HG02798 (cell line): ENCODE measurements at regions not wholly inside any gene's neighbourhood (a gene's known extent, or its start where the extent isn't known, plus 50 kb on each side); places are given as distances from the start of the nearest gene placed in this dataset.
"Not testable (repeated sequence)": the region's sequence is repeated elsewhere in the genome, so short reads cannot be mapped to it uniquely, and the experiment has no call there.

Experiments
- ATAC-seq: cut with Tn5 transposase; IDR thresholded peaks from one replicate; pipeline ENCODE4 v1.9.1; 2021; ENCODE audit warnings: mild to moderate bottlenecking; ENCODE audit not compliant: unreplicated experiment, poor library complexity

DNA sequence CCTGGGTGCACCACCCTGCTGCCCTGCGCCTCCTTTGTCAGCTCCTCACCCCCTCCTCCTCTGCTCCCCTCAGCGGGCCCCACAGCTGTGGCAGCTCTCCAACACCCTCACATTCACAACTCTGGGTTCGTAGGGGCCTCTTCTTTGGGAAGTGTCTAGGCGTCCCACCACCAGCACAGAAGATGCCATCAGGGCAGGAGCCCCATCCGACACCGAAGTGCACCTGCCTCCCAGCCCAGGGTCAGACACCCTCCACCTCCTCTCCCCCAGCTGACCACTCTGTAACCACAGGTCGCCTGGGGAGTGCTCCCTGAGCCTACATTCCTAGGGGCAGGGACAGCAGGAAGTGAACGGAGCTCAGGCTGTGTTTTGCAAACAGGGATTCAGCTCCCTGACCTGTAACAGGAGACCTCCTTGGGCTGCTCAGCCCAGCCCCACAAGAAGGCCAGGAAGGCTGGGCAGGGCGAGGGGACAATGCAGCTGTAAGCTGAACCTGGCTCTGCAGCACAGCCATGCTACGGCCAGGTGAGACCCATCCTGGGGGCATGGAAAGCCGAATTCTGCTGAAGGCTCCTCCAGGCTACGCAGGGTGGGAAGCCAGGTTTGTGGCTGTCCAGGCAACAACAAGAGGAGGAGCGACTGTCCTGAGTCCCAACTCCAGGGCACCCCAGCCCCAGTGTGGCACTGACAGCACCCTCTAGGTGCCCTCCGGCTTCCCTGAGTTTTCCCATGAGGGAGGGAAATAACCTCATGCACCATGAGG, 269.0 kb downstream of the GOLGA6L6 start:
- no peak for ATAC-seq

DNA sequence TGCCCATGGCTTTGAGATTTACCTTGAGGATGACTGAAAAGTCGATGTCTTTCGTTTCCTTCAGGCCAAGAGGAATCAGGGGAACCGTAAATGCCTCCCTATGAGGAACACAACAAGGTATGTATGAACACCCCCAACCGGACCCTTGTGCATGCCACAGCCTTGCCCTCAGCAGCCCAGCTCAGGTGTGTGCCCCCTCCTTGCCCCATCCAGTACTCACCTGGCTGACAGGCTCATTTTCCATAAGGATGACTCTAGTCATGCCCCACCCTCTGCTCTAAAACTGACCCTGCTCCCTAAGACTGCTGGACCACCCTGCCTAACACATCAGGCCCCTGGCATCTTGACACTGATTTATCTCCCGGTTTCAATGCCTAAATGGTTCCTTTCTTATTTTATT, 270.0 kb downstream of the GOLGA6L6 start:
- ATAC-seq = no peak

DNA sequence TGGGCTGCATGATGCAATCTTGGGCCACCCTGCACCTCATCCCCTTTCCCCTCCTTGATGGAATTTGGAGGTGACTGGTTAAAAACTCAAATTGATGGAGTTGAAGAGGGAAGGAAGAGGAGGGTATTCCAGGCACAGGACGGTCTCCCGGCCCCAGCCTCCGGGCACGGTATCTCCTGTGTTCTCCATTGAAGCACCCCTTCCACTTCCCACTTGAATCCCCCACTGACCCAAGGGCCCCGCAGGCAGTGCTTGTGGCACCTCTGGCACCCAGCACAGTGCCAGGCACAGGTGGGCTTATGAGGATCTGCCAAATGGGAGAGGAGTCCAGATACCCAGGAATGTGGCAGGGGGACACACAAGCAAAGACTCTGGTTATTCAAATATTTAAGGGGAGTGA, 271.6 kb downstream of the GOLGA6L6 start:
- not testable (repeated sequence) for ATAC-seq

DNA sequence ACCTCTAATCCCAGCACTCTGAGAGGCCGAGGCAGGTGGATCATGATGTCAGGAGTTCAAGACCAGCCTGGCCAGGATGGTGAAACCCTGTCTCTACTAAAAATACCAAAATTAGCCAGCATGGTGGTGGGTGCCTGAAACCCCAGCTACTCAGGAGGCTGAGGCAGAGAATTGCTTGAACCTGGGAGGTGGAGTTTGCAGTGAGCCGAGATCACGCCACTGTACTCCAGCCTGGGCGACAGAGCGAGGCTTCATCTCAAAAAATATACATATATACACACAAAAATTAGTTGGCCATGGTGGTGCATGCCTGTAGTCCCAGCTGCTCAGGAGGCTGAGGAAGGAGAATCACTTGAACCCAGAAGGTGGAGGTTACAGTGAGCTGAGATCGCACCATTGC, 273.6 kb downstream of the GOLGA6L6 start:
- not testable (repeated sequence) for ATAC-seq

DNA sequence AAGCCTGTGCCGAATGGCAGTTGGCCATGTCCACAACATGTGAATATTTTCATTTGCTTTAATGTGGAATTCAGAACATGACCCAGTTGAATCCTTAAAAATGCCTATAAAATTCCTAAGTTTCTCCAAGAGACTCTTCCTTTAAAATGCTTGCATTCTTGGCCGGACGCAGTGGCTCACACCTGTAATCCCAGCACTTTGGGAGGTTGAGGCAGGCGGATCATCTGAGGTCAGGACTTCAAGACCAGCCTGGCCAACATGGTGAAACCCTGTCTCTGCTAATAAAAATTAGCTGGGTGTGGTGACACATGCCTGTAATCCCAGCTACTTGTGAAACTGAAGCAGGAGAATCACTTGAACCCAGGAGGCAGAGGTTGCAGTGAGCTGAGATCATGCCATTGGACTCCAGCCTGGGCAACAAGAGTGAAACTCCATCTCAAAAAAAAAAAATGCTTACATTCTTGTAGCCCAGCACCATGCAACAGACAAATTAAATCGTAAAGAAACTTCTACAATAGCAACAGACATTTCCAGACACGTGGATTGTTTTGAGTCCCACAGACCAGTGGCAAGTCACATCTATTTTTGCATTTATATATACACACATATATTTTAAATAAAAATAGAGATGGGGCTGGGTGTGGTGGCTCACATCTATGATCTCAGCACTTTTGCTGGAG, 274.4 kb downstream of the GOLGA6L6 start:
- not testable (repeated sequence) for ATAC-seq

DNA sequence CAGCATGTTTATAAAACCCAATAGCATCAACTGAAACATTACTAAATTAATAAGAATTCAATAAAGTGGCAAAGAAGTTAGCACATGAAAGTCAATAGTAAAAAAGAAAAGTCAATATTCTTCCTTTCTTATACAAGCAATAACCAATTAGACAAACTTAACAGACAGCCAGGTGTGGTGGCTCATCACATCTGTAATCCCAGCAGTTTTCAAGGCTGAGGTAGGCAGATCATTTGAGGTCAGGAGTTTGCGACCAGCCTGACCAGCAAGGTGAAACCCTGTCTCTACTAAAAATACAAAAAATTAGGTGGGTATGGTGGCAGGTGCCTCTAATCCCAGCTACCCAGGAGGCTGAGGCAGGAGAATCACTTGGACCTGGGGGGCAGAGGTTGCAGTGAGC, 275.9 kb downstream of the GOLGA6L6 start:
- ATAC-seq = not testable (repeated sequence)

DNA sequence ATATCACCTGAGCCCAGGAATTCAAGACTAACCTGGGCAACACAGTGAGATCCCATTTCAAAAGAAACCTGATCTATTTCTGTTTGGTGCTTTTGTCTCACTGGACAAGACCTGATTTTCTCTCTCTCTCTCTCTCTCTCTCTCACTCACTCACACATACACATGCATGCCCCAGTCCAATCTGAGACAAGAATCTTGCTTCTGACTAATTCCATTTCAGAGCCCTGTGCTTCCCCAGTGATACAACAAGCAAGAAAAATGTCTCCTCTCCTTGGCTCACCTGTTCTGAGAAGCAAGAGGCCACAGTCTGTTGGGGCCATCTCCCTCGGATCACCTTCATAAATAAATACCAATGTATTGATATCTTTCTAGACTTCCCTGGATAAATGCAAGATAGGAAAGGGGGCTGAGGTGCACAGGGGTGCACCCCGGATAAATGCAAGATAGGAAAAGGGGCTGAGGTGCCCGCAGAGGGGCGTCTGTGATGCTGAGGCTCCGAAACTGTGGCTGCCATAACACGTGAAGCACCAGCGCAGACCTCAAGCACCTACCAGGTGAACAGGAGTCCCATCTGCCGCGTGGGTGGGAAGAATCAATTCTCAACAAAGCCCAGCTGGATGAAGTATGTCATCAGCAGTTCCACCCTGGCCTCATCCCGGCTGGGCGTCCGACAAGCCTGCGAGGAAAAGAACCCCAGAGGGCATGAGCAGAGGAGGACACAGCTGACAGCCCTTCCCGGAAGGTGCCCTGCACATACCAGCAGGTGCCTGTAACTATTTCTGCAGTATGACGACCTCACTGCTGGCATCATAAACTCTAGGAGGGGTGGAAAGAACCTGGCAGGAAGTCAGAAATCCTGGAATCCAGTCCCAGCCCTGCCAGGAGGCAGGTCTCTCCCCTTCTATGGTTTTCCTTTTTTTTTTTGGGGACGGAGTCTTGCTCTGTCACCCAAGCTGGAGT, 280.0 kb downstream of the GOLGA6L6 start:
- ATAC-seq = not testable (repeated sequence)

DNA sequence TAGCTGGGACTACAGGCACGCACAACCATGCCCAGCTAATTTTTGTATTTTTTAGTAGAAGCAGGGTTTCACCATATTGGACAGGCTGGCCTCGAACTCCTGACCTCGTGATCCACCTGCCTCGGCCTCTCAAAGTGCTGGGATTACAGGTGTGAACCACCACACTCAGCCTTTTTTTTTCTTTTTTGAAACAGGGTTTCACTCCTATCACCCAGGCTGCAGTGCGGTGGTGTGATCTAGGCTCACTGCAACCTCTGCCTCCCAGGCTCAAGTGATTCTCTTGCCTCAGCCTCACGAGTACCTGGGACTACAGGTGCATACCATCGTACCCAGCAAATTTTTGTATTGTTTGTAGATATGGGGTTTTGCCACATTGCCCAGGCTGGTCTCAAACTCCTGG, 280.9 kb downstream of the GOLGA6L6 start:
- ATAC-seq = not testable (repeated sequence)

DNA sequence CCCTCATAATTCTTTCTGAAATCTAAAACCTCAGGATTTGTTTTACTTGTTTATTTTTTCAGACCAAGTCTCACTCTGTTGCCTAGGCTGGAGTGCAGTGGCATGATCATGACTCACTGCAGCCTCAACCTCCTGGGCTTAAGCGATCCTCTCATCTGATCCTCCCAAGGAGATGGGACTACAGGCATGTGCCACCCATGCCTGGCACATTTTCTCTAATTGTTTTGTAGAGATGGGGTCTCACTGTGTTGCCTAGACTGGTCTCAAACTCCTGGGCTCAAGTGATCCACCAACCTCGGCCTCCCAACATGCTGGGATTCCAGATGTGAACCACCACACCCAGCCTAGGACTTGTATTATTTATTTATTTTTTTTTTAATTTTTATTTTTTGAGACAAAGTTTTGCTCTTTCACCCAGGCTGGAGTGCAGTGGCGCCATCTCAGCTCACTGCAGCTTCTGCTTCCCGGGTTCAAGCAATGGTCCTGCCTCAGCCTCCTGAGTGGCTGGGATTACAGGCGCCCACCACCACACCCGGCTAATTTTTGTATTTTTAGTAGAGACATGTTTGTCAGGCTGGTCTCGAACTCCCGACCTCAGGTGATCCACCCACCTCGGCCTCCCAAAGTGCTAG, 281.9 kb downstream of the GOLGA6L6 start:
- ATAC-seq = not testable (repeated sequence)

DNA sequence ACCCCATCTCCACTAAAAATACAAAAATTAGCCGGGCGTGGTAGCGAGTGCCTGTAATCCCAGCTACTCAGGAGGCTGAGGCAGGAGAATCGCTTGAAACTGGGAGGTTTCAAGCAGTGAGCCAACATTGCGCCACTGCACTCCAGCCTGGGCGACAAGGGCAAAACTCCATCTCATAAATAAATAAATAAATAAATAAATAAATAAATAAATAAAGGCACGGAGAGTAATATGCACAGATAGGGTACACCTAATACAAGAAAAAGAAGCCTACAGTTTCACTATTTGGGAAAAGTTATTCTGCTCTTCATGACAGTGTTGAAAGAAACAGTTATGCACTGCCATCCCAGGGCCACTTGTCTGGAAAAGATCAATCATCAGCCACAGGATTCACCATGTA, 285.2 kb downstream of the GOLGA6L6 start:
- not testable (repeated sequence) for ATAC-seq

DNA sequence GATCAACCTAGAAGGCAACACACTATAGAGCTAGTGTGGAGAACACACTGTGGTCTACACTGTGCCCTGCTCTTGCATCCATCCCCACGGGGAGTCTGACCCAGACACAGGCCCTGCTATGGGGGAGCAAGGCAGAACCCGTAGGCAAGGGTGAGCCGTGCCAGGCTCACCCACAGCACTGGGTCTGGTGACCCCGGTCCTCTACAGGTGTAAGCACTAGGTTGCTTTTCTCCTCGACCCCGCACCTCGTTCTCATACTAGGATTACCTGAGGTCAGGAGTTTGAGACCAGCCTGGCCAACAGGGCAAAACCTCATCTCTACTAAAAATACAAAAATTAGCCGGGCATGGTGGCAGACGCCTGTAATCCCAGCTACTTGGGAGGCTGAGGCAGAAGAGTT, 286.0 kb downstream of the GOLGA6L6 start:
- ATAC-seq = not testable (repeated sequence)

DNA sequence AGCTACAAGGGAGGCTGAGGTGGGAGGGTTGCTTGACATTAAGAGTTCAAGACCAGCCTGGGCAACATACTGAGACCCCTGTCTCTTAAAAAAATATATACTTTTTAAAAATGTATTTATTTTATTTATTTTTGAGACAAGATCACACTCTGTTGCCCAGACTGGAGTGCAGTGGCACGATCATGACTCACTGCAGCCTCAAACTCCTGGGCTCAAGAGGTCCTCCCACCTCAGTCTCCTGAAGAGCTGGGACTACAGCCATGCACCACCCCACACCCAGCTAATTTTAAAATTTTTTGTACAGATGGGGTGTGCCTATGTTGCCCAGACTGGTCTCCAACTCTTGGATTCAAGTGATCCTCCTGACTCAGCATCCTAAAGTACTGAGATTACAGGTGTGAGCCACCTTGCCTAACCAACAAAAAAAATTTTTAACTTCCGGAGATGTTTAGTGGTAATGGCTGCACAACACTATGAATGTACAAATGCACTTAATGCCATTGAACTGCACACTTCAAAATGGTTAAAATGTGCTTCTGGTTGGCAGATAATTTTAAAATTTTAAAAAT, 288.5 kb downstream of the GOLGA6L6 start:
- not testable (repeated sequence) for ATAC-seq

DNA sequence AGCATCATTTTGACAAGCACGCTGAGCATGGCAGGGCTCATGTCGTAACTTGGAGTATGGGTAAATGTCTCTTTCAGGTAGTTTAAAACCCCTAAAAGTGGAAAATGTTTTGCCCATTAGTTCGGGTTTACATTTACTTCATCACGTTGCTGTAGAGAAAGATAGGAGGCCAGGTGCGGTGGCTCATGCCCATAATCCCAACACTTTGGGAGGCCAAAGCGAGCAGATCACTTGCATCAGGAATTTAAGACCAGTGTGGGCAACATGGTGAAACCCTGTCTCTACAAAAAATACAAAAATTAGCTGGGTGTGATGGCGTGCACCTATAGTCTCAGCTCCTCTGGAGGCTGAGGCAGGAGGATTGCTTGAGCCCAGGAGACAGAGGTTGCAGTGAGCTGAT, 289.6 kb downstream of the GOLGA6L6 start:
- ATAC-seq = not testable (repeated sequence)

DNA sequence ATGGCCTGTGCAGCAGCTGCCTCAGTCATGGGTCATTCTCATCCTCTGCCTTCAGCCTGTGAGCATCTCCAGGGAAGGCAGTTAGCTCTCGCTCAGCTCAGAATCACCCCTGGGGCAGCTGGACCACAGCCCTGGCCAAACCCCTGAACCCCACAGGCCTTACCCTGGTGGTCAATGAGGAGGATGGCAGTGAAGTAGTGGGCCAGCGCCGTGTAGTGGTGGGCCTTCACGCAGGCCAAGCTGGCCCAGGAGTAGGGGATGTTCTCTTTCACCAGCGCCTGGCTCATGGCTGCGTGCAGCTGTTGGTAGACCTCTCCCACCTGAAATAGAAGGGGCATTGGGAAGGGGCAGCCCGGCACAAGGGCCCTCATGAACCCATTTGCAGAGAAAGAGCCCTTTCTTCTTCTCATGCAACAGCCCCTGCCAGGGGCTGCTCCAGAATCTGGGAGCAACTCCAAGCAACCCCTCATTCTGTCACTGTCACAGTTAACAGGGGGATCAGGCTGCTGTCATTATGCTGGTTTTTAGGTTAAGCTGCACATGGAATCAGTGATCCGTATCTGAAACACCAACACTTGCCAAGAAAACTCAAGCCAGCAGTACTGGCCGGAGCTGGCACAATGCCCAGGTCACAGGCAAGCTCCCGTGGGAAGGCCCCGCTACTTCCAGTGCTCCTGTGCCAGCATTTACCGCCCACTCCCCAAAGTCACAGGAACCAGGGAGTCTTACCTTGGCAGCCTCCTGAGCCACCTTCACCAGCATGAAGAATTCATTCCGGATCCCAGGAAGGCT, 290.2 kb downstream of the GOLGA6L6 start:
- ATAC-seq = not testable (repeated sequence)

DNA sequence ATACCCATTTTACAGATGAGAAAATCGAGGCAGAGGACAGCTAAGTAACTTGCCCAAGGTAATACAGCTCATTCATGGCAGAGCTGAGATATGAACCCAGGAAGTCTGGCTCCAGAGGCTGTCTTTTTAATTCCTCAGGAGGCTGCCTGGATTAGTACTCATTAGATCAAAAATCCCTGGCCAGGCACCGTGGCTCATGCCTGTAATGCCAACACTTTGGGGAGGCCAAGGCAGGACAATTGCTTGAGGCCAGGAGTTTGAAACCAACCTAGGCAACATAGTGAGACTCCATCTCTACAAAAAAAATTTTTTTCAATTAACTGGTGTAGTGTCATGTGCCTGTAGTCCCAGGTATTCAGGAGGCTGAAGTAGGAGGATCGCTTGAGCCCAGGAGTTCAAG, 291.4 kb downstream of the GOLGA6L6 start:
- not testable (repeated sequence) for ATAC-seq

DNA sequence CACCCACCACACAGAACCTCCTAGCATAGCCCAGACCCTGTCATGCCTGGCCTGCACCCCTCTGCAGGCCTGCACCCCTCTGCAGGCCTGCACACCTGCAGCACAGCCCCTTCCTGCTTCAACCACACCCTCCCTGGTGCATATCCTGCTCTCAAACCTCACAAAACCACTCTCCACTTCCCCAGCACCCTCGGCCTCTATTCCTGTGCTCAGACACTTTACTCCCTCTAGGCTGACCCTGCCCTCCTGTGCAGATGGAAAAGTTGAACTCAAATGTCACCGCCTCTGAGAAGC, 292.0 kb downstream of the GOLGA6L6 start:
- ATAC-seq = not testable (repeated sequence)

DNA sequence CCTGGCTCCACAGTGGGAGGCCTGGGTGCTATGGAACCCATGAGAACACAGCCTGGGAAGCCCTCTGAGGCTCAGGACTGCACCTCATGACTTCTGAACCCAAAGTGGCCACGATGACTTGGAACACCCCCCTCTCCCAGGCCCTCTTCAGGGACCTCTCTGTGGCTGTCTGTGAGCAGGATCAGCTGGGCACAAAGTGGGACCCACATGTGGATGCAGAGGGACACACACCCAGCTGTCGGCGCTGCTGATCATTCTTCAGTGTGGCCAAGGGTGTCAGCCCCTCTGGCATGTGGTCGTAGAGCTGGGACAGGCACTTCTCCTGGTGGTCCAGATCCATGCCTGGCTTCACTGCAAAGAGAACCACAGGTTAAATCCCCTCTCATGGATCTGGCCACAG, 293.2 kb downstream of the GOLGA6L6 start:
- not testable (repeated sequence) for ATAC-seq

DNA sequence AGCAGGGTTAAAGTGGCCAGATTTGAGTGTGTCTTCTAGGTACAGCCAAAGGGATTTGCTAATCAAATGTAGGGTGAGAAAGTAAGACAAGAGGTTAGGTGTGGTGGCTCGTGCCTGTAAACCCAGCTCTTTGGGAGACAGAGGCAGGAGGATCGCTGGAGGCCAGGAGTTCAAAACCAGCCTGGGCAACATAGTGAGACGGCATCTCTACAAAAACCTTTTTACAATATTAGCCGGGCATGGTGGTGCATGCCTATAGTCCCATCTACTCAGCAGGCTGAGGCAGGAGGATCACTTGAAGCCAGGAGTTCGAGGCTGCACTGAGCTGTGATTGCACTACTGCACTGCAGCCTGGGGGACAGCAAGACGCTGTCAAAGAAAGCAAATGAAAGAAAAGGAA, 294.5 kb downstream of the GOLGA6L6 start:
- not testable (repeated sequence) for ATAC-seq

DNA sequence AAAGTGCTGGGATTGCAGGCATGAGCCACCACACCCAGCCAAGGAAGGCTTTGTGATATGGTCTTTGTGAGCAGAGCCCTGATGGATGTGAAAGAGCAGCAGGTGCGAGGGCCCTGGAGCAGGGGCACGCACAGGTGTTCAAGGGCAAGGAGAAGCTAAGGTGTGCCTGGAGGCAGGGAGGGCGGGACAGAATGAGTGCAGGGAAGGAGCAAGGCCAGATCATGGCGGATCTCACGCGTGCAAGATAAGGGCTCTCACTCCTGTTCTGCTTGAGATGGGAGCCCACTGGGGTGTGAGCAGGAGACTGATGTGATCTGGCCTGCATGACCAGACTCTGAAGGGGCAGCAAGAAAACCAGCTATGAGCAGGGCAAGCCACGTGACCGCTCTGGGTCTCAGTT, 295.0 kb downstream of the GOLGA6L6 start:
- not testable (repeated sequence) for ATAC-seq
